GM10266 (cell line): ENCODE measurements at regions not wholly inside any gene's neighbourhood (a gene's known extent, or its start where the extent isn't known, plus 50 kb on each side); places are given as distances from the start of the nearest gene placed in this dataset.

Source experiments
- DNase-seq: peaks from one replicate; pipeline ENCODE4 v3.0.0; 2012; ENCODE audit errors: extremely low spot score
- CTCF ChIP-seq: IDR thresholded peaks from 2 replicates; pipeline ENCODE4 v1.5.1; 2012; ENCODE audit warnings: mild to moderate bottlenecking, low read depth; ENCODE audit not compliant: control insufficient read depth, insufficient read depth; ENCODE audit errors: missing control alignments

GRCh38 chr14:84694161-84694560, 835.8 kb upstream of the FLRT2 start:
- TF ChIP-seq CTCF: no peak
- DNase-seq: no peak

- no peak for DNase-seq
- no peak for TF ChIP-seq CTCF
Measured at GRCh38 chr14:84704601-84705000, 825.3 kb upstream of the FLRT2 start.

GRCh38 chr14:84707830-84708229, 822.1 kb upstream of the FLRT2 start:
- no peak for TF ChIP-seq CTCF
- no peak for DNase-seq

- no peak for TF ChIP-seq CTCF
- DNase-seq: no peak
Measured at GRCh38 chr14:84708865-84709264, 821.1 kb upstream of the FLRT2 start.

- no peak for DNase-seq
- no peak for TF ChIP-seq CTCF
Measured at GRCh38 chr14:84726471-84726870, 803.5 kb upstream of the FLRT2 start.

GRCh38 chr14:84749191-84749955, 780.6 kb upstream of the FLRT2 start:
- no peak for TF ChIP-seq CTCF
- DNase-seq: no peak

- no peak for DNase-seq
- no peak for TF ChIP-seq CTCF
Measured at GRCh38 chr14:84750284-84750683, 779.7 kb upstream of the FLRT2 start.
